ENCODE measurements at regions not wholly inside any gene's neighbourhood (a gene's known extent, or its start where the extent isn't known, plus 50 kb on each side); places are given as distances from the start of the nearest gene placed in this dataset.

DNA sequence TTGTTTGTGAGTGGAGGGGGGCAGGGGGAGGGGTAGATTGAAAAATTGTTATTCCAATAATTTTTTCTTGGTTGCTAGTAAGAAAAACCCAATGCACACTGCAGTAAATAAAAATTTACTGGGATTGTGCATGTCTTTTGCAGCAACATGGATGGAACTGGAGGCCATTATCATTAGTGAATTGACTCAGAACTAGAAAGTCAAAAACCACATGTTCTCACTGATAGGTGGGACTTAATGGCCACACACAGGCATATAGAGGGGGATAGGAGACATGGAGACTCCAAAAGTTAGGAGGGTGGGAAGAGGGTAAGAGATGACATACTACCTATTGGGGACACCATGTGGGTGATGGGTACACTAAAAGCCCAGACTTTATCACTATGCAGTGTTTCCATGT, 67.2 kb downstream of the BUB3 start:
- TF ChIP-seq, protein P1, sequence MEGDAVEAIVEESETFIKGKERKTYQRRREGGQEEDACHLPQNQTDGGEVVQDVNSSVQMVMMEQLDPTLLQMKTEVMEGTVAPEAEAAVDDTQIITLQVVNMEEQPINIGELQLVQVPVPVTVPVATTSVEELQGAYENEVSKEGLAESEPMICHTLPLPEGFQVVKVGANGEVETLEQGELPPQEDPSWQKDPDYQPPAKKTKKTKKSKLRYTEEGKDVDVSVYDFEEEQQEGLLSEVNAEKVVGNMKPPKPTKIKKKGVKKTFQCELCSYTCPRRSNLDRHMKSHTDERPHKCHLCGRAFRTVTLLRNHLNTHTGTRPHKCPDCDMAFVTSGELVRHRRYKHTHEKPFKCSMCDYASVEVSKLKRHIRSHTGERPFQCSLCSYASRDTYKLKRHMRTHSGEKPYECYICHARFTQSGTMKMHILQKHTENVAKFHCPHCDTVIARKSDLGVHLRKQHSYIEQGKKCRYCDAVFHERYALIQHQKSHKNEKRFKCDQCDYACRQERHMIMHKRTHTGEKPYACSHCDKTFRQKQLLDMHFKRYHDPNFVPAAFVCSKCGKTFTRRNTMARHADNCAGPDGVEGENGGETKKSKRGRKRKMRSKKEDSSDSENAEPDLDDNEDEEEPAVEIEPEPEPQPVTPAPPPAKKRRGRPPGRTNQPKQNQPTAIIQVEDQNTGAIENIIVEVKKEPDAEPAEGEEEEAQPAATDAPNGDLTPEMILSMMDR (optimal IDR thresholded peaks at IDR 0.05 in 1 of 3, IDR thresholded peaks at IDR 0.05 in 1 of 3, conservative IDR thresholded peaks at IDR 0.05 in 1 of 3; ENCODE audit: extremely low read depth in 1 of 3, insufficient read depth in 2 of 3, low read length in 3 of 3), result no peak
- no peak for TF ChIP-seq EZH2 (IDR thresholded peaks at IDR 0.05; ENCODE audit: low read length)
- no peaks in the 10 kb centered on the region for H4K20me1 ChIP-seq (ENCODE audit: control insufficient read depth, extremely low read depth, insufficient read depth, low read length)
- no peak for DNase-seq (ENCODE audit: low read depth, low spot score)
- no peaks in the 10 kb centered on the region for H3K9me1 ChIP-seq (ENCODE audit: control insufficient read depth, extremely low read depth, insufficient read depth, low read length)
- H3K79me2 ChIP-seq (ENCODE audit: control insufficient read depth, insufficient read depth, low read length), result no peaks in the 10 kb centered on the region
- H3K4me1 ChIP-seq (ENCODE audit: control insufficient read depth, extremely low read depth, insufficient read depth, low read length), result no peaks in the 10 kb centered on the region
- no peak overlapping the region for H2AFZ ChIP-seq (ENCODE audit: control insufficient read depth, low read length)
- H3K36me3 ChIP-seq (ENCODE audit: control insufficient read depth in 2 of 2, extremely low read depth in 1 of 2, insufficient read depth in 2 of 2, low read length in 2 of 2), result no peaks in the 10 kb centered on the region
- dilution Hi-C loops (cut with MboI; ENCODE audit: extremely low pct_ligation_motif_present, low sequenced_read_pairs), result no loop called here
- H3K4me3 ChIP-seq (ENCODE audit: control insufficient read depth in 2 of 3, extremely low read depth in 1 of 3, insufficient read depth in 2 of 3, low read depth in 1 of 3, low read length in 3 of 3), result no peak overlapping the region
- no peak overlapping the region for H3K4me2 ChIP-seq (ENCODE audit: control insufficient read depth, extremely low read depth, insufficient read depth, low read depth, low read length)
- no peaks in the 10 kb centered on the region for H3K27me3 ChIP-seq (ENCODE audit: control insufficient read depth, extremely low read depth, insufficient read depth, low read length)
- H3K27ac ChIP-seq (ENCODE audit: control insufficient read depth, insufficient read depth, low read length), result no peak overlapping the region
- no peak for FAIRE-seq
- H3K9ac ChIP-seq (ENCODE audit: control insufficient read depth, extremely low read depth, insufficient read depth, low read length), result no peak overlapping the region
- no peaks in the 10 kb centered on the region for H3K9me3 ChIP-seq (ENCODE audit: control insufficient read depth, low read depth, low read length)

DNA sequence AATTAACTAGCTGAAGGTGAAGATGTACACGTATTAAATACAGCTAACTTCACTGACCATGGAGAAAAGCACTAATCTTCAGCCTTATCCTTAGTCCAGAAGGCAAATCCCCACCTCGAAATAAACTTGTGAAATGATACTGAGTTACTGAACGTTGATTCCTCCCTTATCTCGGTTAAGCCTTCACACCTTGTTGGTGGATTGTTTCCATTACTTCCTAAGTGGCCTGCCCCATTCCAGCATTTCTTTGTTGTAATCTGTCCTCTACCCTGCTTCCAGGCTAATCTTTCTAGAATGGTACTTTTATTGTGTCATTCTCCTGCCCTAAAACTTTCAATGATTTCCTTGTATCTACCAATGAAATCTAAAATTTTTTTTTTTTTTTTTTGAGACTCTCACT, 68.6 kb downstream of the BUB3 start:
- H3K9me1 ChIP-seq (ENCODE audit: control insufficient read depth, extremely low read depth, insufficient read depth, low read length), result no peaks in the 10 kb centered on the region
- H3K4me1 ChIP-seq (ENCODE audit: control insufficient read depth, extremely low read depth, insufficient read depth, low read length), result no peaks in the 10 kb centered on the region
- FAIRE-seq, result no peak
- dilution Hi-C loops (cut with MboI; ENCODE audit: extremely low pct_ligation_motif_present, low sequenced_read_pairs), result no loop called here
- no peaks in the 10 kb centered on the region for H3K79me2 ChIP-seq (ENCODE audit: control insufficient read depth, insufficient read depth, low read length)
- H3K4me3 ChIP-seq (ENCODE audit: control insufficient read depth in 2 of 3, extremely low read depth in 1 of 3, insufficient read depth in 2 of 3, low read depth in 1 of 3, low read length in 3 of 3), result no peak overlapping the region
- TF ChIP-seq, protein P1 (optimal IDR thresholded peaks at IDR 0.05 in 1 of 3, IDR thresholded peaks at IDR 0.05 in 1 of 3, conservative IDR thresholded peaks at IDR 0.05 in 1 of 3; ENCODE audit: extremely low read depth in 1 of 3, insufficient read depth in 2 of 3, low read length in 3 of 3), result no peak
- no peak for TF ChIP-seq EZH2 (IDR thresholded peaks at IDR 0.05; ENCODE audit: low read length)
- H2AFZ ChIP-seq (ENCODE audit: control insufficient read depth, low read length), result no peak overlapping the region
- no peak overlapping the region for H3K27ac ChIP-seq (ENCODE audit: control insufficient read depth, insufficient read depth, low read length)
- no peak for DNase-seq (ENCODE audit: low read depth, low spot score)
- H3K9me3 ChIP-seq (ENCODE audit: control insufficient read depth, low read depth, low read length), result no peaks in the 10 kb centered on the region
- no peak overlapping the region for H3K9ac ChIP-seq (ENCODE audit: control insufficient read depth, extremely low read depth, insufficient read depth, low read length)
- H3K4me2 ChIP-seq (ENCODE audit: control insufficient read depth, extremely low read depth, insufficient read depth, low read depth, low read length), result no peak overlapping the region
- no peaks in the 10 kb centered on the region for H4K20me1 ChIP-seq (ENCODE audit: control insufficient read depth, extremely low read depth, insufficient read depth, low read length)
- H3K27me3 ChIP-seq (ENCODE audit: control insufficient read depth, extremely low read depth, insufficient read depth, low read length), result no peaks in the 10 kb centered on the region
- no peaks in the 10 kb centered on the region for H3K36me3 ChIP-seq (ENCODE audit: control insufficient read depth in 2 of 2, extremely low read depth in 1 of 2, insufficient read depth in 2 of 2, low read length in 2 of 2)
